Adipocyte (in vitro differentiated cells): ENCODE measurements at regions not wholly inside any gene's neighbourhood (a gene's known extent, or its start where the extent isn't known, plus 50 kb on each side); places are given as distances from the start of the nearest gene placed in this dataset.
"Not testable (repeated sequence)": the region's sequence is repeated elsewhere in the genome, so short reads cannot be mapped to it uniquely, and the experiment has no call there.

Experiments
- DNase-seq: peaks from one replicate; pipeline ENCODE4 v3.0.0-alpha.2; 2015; ENCODE audit warnings: low read depth
- H3K27me3 ChIP-seq: replicated peaks from 2 replicates; pipeline ENCODE4 v1.7.0; 2013; ENCODE audit warnings: mild to moderate bottlenecking, low read length, moderate library complexity; ENCODE audit not compliant: control insufficient read depth, insufficient read depth
- H3K36me3 ChIP-seq: 2 replicates; pipeline ENCODE4 v1.7.0; 2013; ENCODE audit warnings: low read length, mild to moderate bottlenecking, moderate library complexity; ENCODE audit not compliant: control insufficient read depth, insufficient read depth, severe bottlenecking
- H3K4me1 ChIP-seq: 2 replicates; pipeline ENCODE4 v1.7.0; 2013; ENCODE audit warnings: mild to moderate bottlenecking, low read length, moderate library complexity; ENCODE audit not compliant: control insufficient read depth, insufficient read depth
- H3K4me3 ChIP-seq: 2 replicates; pipeline ENCODE4 v1.7.0; 2013; ENCODE audit warnings: mild to moderate bottlenecking, low read length, moderate library complexity
- H3K9ac ChIP-seq: 2 replicates; pipeline ENCODE4 v1.7.0; 2013; ENCODE audit warnings: mild to moderate bottlenecking, low read length, moderate library complexity
- H3K9me3 ChIP-seq: 2 replicates; pipeline ENCODE4 v1.7.0; 2013; ENCODE audit warnings: mild to moderate bottlenecking, low read length, moderate library complexity; ENCODE audit not compliant: control insufficient read depth

GRCh38 chr16:29232811-29233704 lies 173.5 kb downstream of the NPIPB11 start:
- DNase-seq, result no peak
- H3K9ac ChIP-seq, result no peak overlapping the region
- H3K36me3 ChIP-seq, result no peaks in the 10 kb centered on the region
- H3K9me3 ChIP-seq, result no peaks in the 10 kb centered on the region
- peaks cover 7% of the 10 kb centered on the region for H3K4me1 ChIP-seq
- no peak overlapping the region for H3K4me3 ChIP-seq
- H3K27me3 ChIP-seq, result no peaks in the 10 kb centered on the region

GRCh38 chr16:29232160-29232705 lies 174.3 kb downstream of the NPIPB11 start:
- H3K9ac ChIP-seq, H3K4me3 ChIP-seq, DNase-seq, H3K4me1 ChIP-seq, H3K36me3 ChIP-seq, H3K9me3 ChIP-seq, H3K27me3 ChIP-seq: not testable (repeated sequence)

- no peak overlapping the region for H3K4me3 ChIP-seq
- H3K27me3 ChIP-seq, result no peaks in the 10 kb centered on the region
- H3K4me1 ChIP-seq, result peaks cover 7% of the 10 kb centered on the region
- H3K36me3 ChIP-seq, result no peaks in the 10 kb centered on the region
- H3K9ac ChIP-seq, result peak overlapping the region; percentile 20
- H3K9me3 ChIP-seq, result no peaks in the 10 kb centered on the region
- no peak for DNase-seq
Observed at GRCh38 chr16:29231244-29231643, 175.3 kb downstream of the NPIPB11 start.

GRCh38 chr16:29230671-29231096 lies 175.8 kb downstream of the NPIPB11 start:
- H3K9ac ChIP-seq, result peak overlapping the region; percentile 20
- no peak overlapping the region for H3K4me3 ChIP-seq
- no peaks in the 10 kb centered on the region for H3K36me3 ChIP-seq
- H3K9me3 ChIP-seq, result no peaks in the 10 kb centered on the region
- no peaks in the 10 kb centered on the region for H3K27me3 ChIP-seq
- peak; percentile 28 for DNase-seq
- peaks cover 7% of the 10 kb centered on the region for H3K4me1 ChIP-seq

GRCh38 chr16:29230006-29230668 lies 176.4 kb downstream of the NPIPB11 start:
- not testable (repeated sequence) for H3K9ac ChIP-seq, H3K4me3 ChIP-seq, H3K27me3 ChIP-seq, H3K36me3 ChIP-seq, H3K4me1 ChIP-seq, DNase-seq, H3K9me3 ChIP-seq

- not testable (repeated sequence) for H3K9ac ChIP-seq, H3K27me3 ChIP-seq, DNase-seq, H3K4me3 ChIP-seq, H3K9me3 ChIP-seq, H3K4me1 ChIP-seq, H3K36me3 ChIP-seq
Observed at GRCh38 chr16:29229616-29230005, 176.9 kb downstream of the NPIPB11 start.

GRCh38 chr16:29228664-29229611 lies 177.6 kb downstream of the NPIPB11 start:
- not testable (repeated sequence) for DNase-seq, H3K4me3 ChIP-seq, H3K9me3 ChIP-seq, H3K4me1 ChIP-seq, H3K27me3 ChIP-seq, H3K36me3 ChIP-seq, H3K9ac ChIP-seq

GRCh38 chr16:29227751-29228663 lies 178.5 kb downstream of the NPIPB11 start:
- H3K4me1 ChIP-seq, H3K27me3 ChIP-seq, H3K9me3 ChIP-seq, H3K4me3 ChIP-seq, H3K36me3 ChIP-seq, H3K9ac ChIP-seq: not testable (repeated sequence)
- DNase-seq, result peak; percentile 53

- no peaks in the 10 kb centered on the region for H3K9me3 ChIP-seq
- H3K36me3 ChIP-seq, result no peaks in the 10 kb centered on the region
- no peak overlapping the region for H3K4me3 ChIP-seq
- no peaks in the 10 kb centered on the region for H3K27me3 ChIP-seq
- no peak for DNase-seq
- H3K9ac ChIP-seq, result no peak overlapping the region
- peaks cover 10% of the 10 kb centered on the region for H3K4me1 ChIP-seq
Observed at GRCh38 chr16:29226782-29227181, 179.7 kb downstream of the NPIPB11 start.

GRCh38 chr16:29224675-29225074 lies 181.8 kb downstream of the NPIPB11 start:
- H3K4me1 ChIP-seq, result peaks cover 17% of the 10 kb centered on the region
- H3K9ac ChIP-seq, H3K27me3 ChIP-seq, H3K36me3 ChIP-seq, DNase-seq, H3K4me3 ChIP-seq, H3K9me3 ChIP-seq: not testable (repeated sequence)
